ENCODE measurements at regions not wholly inside any gene's neighbourhood (a gene's known extent, or its start where the extent isn't known, plus 50 kb on each side); places are given as distances from the start of the nearest gene placed in this dataset.

- DNase-seq (ENCODE audit: low spot score in 2 of 2), result no peak
- no peak for TF ChIP-seq POLR2A (IDR thresholded peaks at IDR 0.05)
- no peak for TF ChIP-seq CTCF (IDR thresholded peaks at IDR 0.05)
- 68 to 72% methylated on average over 4 of the region's 4 CpGs for WGBS, 2 donors
- intact Hi-C loops (cut with DNase I; ENCODE audit: low total_unique reads), result no loop called here
- H3K4me3 ChIP-seq (ENCODE audit: low read depth, poor library complexity, severe bottlenecking), result no peak overlapping the region
Measured at GRCh38 chr14:71388862-71389261, 481.6 kb downstream of the PCNX1 start.

GRCh38 chr14:71394386-71394785 lies 487.1 kb downstream of the PCNX1 start:
- intact Hi-C loops (cut with DNase I; ENCODE audit: low total_unique reads), result no loop called here
- H3K4me3 ChIP-seq (ENCODE audit: low read depth, poor library complexity, severe bottlenecking), result no peak overlapping the region
- 26 to 47% methylated on average over 2 of the region's 2 CpGs for WGBS, 2 donors
- no peak for DNase-seq (ENCODE audit: low spot score in 2 of 2)
- no peak for TF ChIP-seq CTCF (IDR thresholded peaks at IDR 0.05)
- no peak for TF ChIP-seq POLR2A (IDR thresholded peaks at IDR 0.05)

- TF ChIP-seq CTCF (IDR thresholded peaks at IDR 0.05), result no peak
- TF ChIP-seq POLR2A (IDR thresholded peaks at IDR 0.05), result no peak
- 74 to 79% methylated on average over 5 of the region's 5 CpGs for WGBS, 2 donors
- DNase-seq (ENCODE audit: low spot score in 2 of 2), result no peak
- intact Hi-C loops (cut with DNase I; ENCODE audit: low total_unique reads), result no loop called here
- no peak overlapping the region for H3K4me3 ChIP-seq (ENCODE audit: low read depth, poor library complexity, severe bottlenecking)
Measured at GRCh38 chr14:71395151-71395604, 487.9 kb downstream of the PCNX1 start.

- WGBS, 2 donors, result 79 to 83% methylated on average over 2 of the region's 2 CpGs
- TF ChIP-seq CTCF (IDR thresholded peaks at IDR 0.05), result no peak
- TF ChIP-seq POLR2A (IDR thresholded peaks at IDR 0.05), result no peak
- no peak for DNase-seq (ENCODE audit: low spot score in 2 of 2)
- intact Hi-C loops (cut with DNase I; ENCODE audit: low total_unique reads), result no loop called here
- no peak overlapping the region for H3K4me3 ChIP-seq (ENCODE audit: low read depth, poor library complexity, severe bottlenecking)
Measured at GRCh38 chr14:71395636-71396035, 488.4 kb downstream of the PCNX1 start.

GRCh38 chr14:71396050-71396677 lies 488.9 kb downstream of the PCNX1 start:
- H3K4me3 ChIP-seq (ENCODE audit: low read depth, poor library complexity, severe bottlenecking), result no peak overlapping the region
- 96 to 98% methylated on average over 3 of the region's 3 CpGs for WGBS, 2 donors
- no peak for DNase-seq (ENCODE audit: low spot score in 2 of 2)
- intact Hi-C loops (cut with DNase I; ENCODE audit: low total_unique reads), result no loop called here
- TF ChIP-seq POLR2A (IDR thresholded peaks at IDR 0.05), result no peak
- no peak for TF ChIP-seq CTCF (IDR thresholded peaks at IDR 0.05)

GRCh38 chr14:71397371-71397770 lies 490.1 kb downstream of the PCNX1 start:
- TF ChIP-seq CTCF (IDR thresholded peaks at IDR 0.05) (no peak), POLR2A (IDR thresholded peaks at IDR 0.05) (no peak)

More at GRCh38 chr14:71397371-71397770, 490.1 kb downstream of the PCNX1 start:
- DNase-seq (ENCODE audit: low spot score in 2 of 2), result no peak
- H3K4me3 ChIP-seq (ENCODE audit: low read depth, poor library complexity, severe bottlenecking), result no peak overlapping the region
- intact Hi-C loops (cut with DNase I; ENCODE audit: low total_unique reads), result no loop called here

All from lower leg skin (tissue), 4 donors.